ENCODE measurements at regions not wholly inside any gene's neighbourhood (a gene's known extent, or its start where the extent isn't known, plus 50 kb on each side); places are given as distances from the start of the nearest gene placed in this dataset.

GRCh38 chr4:177948853-177949252 lies 506.6 kb upstream of the AGA start:
- Histone ChIP-seq H4K5ac (ENCODE audit: low read length) (no peak overlapping the region), H2AK5ac (ENCODE audit: low read length) (no peak overlapping the region)
- no CpG with 5 or more reads among the region's 4 CpGs for WGBS (ENCODE audit: extremely low coverage, insufficient coverage, low lambda C conversion rate)

GRCh38 chr4:177951026-177951425 lies 508.8 kb upstream of the AGA start:
- H3K9ac ChIP-seq (ENCODE audit: low read length) = no peak overlapping the region
- no peak overlapping the region for H3K4me3 ChIP-seq (ENCODE audit: low read length)
- H4K5ac ChIP-seq (ENCODE audit: low read length) = no peak overlapping the region
- H2BK5ac ChIP-seq (ENCODE audit: low read length) = no peak overlapping the region
- no peaks in the 10 kb centered on the region for H3K27me3 ChIP-seq (ENCODE audit: insufficient read depth, low read length, poor library complexity)
- no peak overlapping the region for H2BK15ac ChIP-seq (replicated peaks; ENCODE audit: low read depth)
- WGBS (ENCODE audit: extremely low coverage, insufficient coverage, low lambda C conversion rate) = no CpG with 5 or more reads among the region's 2 CpGs
- no peaks in the 10 kb centered on the region for H3K4me1 ChIP-seq (ENCODE audit: control insufficient read depth, low read depth, low read length)
- DNase-seq = no peak
- no peak overlapping the region for H3K4me2 ChIP-seq (ENCODE audit: low read length)
- H3K18ac ChIP-seq (ENCODE audit: low read length) = no peak overlapping the region
- H3K79me2 ChIP-seq (ENCODE audit: control insufficient read depth, insufficient read depth, low read length) = no peaks in the 10 kb centered on the region
- H4K8ac ChIP-seq (ENCODE audit: low read depth, low read length) = no peak overlapping the region
- no peaks in the 10 kb centered on the region for H3K36me3 ChIP-seq (ENCODE audit: control insufficient read depth, insufficient read depth, low read length)
- no peak overlapping the region for H3K27ac ChIP-seq (ENCODE audit: low read depth, low read length)
- no peak overlapping the region for H2BK120ac ChIP-seq (ENCODE audit: low read depth, low read length)
- no peak overlapping the region for H3K4ac ChIP-seq (ENCODE audit: low read depth, low read length)
- H3K23ac ChIP-seq (ENCODE audit: low read length) = no peak overlapping the region
- H2AK5ac ChIP-seq (ENCODE audit: low read length) = no peak overlapping the region
- H3K79me1 ChIP-seq (ENCODE audit: low read length) = no peaks in the 10 kb centered on the region
- H3K56ac ChIP-seq (ENCODE audit: low read length) = no peak overlapping the region

More at GRCh38 chr4:177948853-177949252, 506.6 kb upstream of the AGA start:
- H3K23ac ChIP-seq (ENCODE audit: low read length) = no peak overlapping the region
- no peak overlapping the region for H2BK5ac ChIP-seq (ENCODE audit: low read length)
- H3K27ac ChIP-seq (ENCODE audit: low read depth, low read length) = no peak overlapping the region
- no peaks in the 10 kb centered on the region for H3K27me3 ChIP-seq (ENCODE audit: insufficient read depth, low read length, poor library complexity)
- H3K9ac ChIP-seq (ENCODE audit: low read length) = no peak overlapping the region
- H3K18ac ChIP-seq (ENCODE audit: low read length) = no peak overlapping the region
- H3K79me2 ChIP-seq (ENCODE audit: control insufficient read depth, insufficient read depth, low read length) = no peaks in the 10 kb centered on the region
- H2BK120ac ChIP-seq (ENCODE audit: low read depth, low read length) = no peak overlapping the region
- no peak overlapping the region for H3K4me2 ChIP-seq (ENCODE audit: low read length)
- no peak overlapping the region for H3K56ac ChIP-seq (ENCODE audit: low read length)
- H3K4me1 ChIP-seq (ENCODE audit: control insufficient read depth, low read depth, low read length) = no peaks in the 10 kb centered on the region
- no peak overlapping the region for H3K4ac ChIP-seq (ENCODE audit: low read depth, low read length)
- no peaks in the 10 kb centered on the region for H3K36me3 ChIP-seq (ENCODE audit: control insufficient read depth, insufficient read depth, low read length)
- H4K8ac ChIP-seq (ENCODE audit: low read depth, low read length) = no peak overlapping the region
- no peak overlapping the region for H2BK15ac ChIP-seq (replicated peaks; ENCODE audit: low read depth)
- H3K79me1 ChIP-seq (ENCODE audit: low read length) = no peaks in the 10 kb centered on the region
- no peak overlapping the region for H3K4me3 ChIP-seq (ENCODE audit: low read length)
- DNase-seq = no peak

- no CpG with 5 or more reads among the region's 2 CpGs for WGBS (ENCODE audit: extremely low coverage, insufficient coverage, low lambda C conversion rate)
- Histone ChIP-seq H4K5ac (ENCODE audit: low read length) (no peak overlapping the region), H3K4me3 (ENCODE audit: low read length) (no peak overlapping the region)
Measured at GRCh38 chr4:177952723-177953122, 510.5 kb upstream of the AGA start.

GRCh38 chr4:177957596-177958360 lies 515.5 kb upstream of the AGA start:
- Histone ChIP-seq H3K79me2 (ENCODE audit: control insufficient read depth, insufficient read depth, low read length) (no peaks in the 10 kb centered on the region), H2AK5ac (ENCODE audit: low read length) (no peak overlapping the region), H3K23ac (ENCODE audit: low read length) (no peak overlapping the region), H3K4me3 (ENCODE audit: low read length) (no peak overlapping the region), H3K79me1 (ENCODE audit: low read length) (no peaks in the 10 kb centered on the region), H4K8ac (ENCODE audit: low read depth, low read length) (no peak overlapping the region), H3K4ac (ENCODE audit: low read depth, low read length) (no peak overlapping the region), H3K4me2 (ENCODE audit: low read length) (no peak overlapping the region), H4K5ac (ENCODE audit: low read length) (no peak overlapping the region), H2BK120ac (ENCODE audit: low read depth, low read length) (no peak overlapping the region), H3K4me1 (ENCODE audit: control insufficient read depth, low read depth, low read length) (no peaks in the 10 kb centered on the region), H3K36me3 (ENCODE audit: control insufficient read depth, insufficient read depth, low read length) (no peaks in the 10 kb centered on the region), H2BK15ac (replicated peaks; ENCODE audit: low read depth) (no peak overlapping the region), H3K27me3 (ENCODE audit: insufficient read depth, low read length, poor library complexity) (no peaks in the 10 kb centered on the region), H3K27ac (ENCODE audit: low read depth, low read length) (no peak overlapping the region), H3K18ac (ENCODE audit: low read length) (no peak overlapping the region), H3K9ac (ENCODE audit: low read length) (no peak overlapping the region), H2BK5ac (ENCODE audit: low read length) (no peak overlapping the region), H3K56ac (ENCODE audit: low read length) (no peak overlapping the region)
- DNase-seq = no peak
- WGBS (ENCODE audit: extremely low coverage, insufficient coverage, low lambda C conversion rate) = no CpG with 5 or more reads among the region's 5 CpGs

More at GRCh38 chr4:177952723-177953122, 510.5 kb upstream of the AGA start:
- H3K27me3 ChIP-seq (ENCODE audit: insufficient read depth, low read length, poor library complexity) = no peaks in the 10 kb centered on the region
- no peaks in the 10 kb centered on the region for H3K4me1 ChIP-seq (ENCODE audit: control insufficient read depth, low read depth, low read length)
- H3K27ac ChIP-seq (ENCODE audit: low read depth, low read length) = no peak overlapping the region
- no peak overlapping the region for H3K18ac ChIP-seq (ENCODE audit: low read length)
- no peaks in the 10 kb centered on the region for H3K79me2 ChIP-seq (ENCODE audit: control insufficient read depth, insufficient read depth, low read length)
- no peak overlapping the region for H2BK5ac ChIP-seq (ENCODE audit: low read length)
- no peak overlapping the region for H3K4me2 ChIP-seq (ENCODE audit: low read length)
- no peak overlapping the region for H3K4ac ChIP-seq (ENCODE audit: low read depth, low read length)
- H3K36me3 ChIP-seq (ENCODE audit: control insufficient read depth, insufficient read depth, low read length) = no peaks in the 10 kb centered on the region
- no peak overlapping the region for H4K8ac ChIP-seq (ENCODE audit: low read depth, low read length)
- H3K23ac ChIP-seq (ENCODE audit: low read length) = no peak overlapping the region
- H2BK15ac ChIP-seq (replicated peaks; ENCODE audit: low read depth) = no peak overlapping the region
- H3K56ac ChIP-seq (ENCODE audit: low read length) = no peak overlapping the region
- H3K79me1 ChIP-seq (ENCODE audit: low read length) = no peaks in the 10 kb centered on the region
- no peak for DNase-seq
- no peak overlapping the region for H2BK120ac ChIP-seq (ENCODE audit: low read depth, low read length)
- H2AK5ac ChIP-seq (ENCODE audit: low read length) = no peak overlapping the region
- no peak overlapping the region for H3K9ac ChIP-seq (ENCODE audit: low read length)

GRCh38 chr4:177960566-177960965 lies 518.3 kb upstream of the AGA start:
- Histone ChIP-seq H3K27ac (ENCODE audit: low read depth, low read length) (no peak overlapping the region), H4K8ac (ENCODE audit: low read depth, low read length) (no peak overlapping the region), H2BK15ac (replicated peaks; ENCODE audit: low read depth) (no peak overlapping the region), H4K5ac (ENCODE audit: low read length) (no peak overlapping the region), H3K18ac (ENCODE audit: low read length) (no peak overlapping the region), H2BK5ac (ENCODE audit: low read length) (no peak overlapping the region), H3K4ac (ENCODE audit: low read depth, low read length) (no peak overlapping the region), H3K4me3 (ENCODE audit: low read length) (no peak overlapping the region), H3K4me2 (ENCODE audit: low read length) (no peak overlapping the region), H3K23ac (ENCODE audit: low read length) (no peak overlapping the region), H3K27me3 (ENCODE audit: insufficient read depth, low read length, poor library complexity) (no peaks in the 10 kb centered on the region), H3K56ac (ENCODE audit: low read length) (no peak overlapping the region), H3K9ac (ENCODE audit: low read length) (no peak overlapping the region), H2BK120ac (ENCODE audit: low read depth, low read length) (no peak overlapping the region), H2AK5ac (ENCODE audit: low read length) (no peak overlapping the region), H3K36me3 (ENCODE audit: control insufficient read depth, insufficient read depth, low read length) (no peaks in the 10 kb centered on the region), H3K79me1 (ENCODE audit: low read length) (no peaks in the 10 kb centered on the region), H3K79me2 (ENCODE audit: control insufficient read depth, insufficient read depth, low read length) (no peaks in the 10 kb centered on the region), H3K4me1 (ENCODE audit: control insufficient read depth, low read depth, low read length) (no peaks in the 10 kb centered on the region)
- WGBS (ENCODE audit: extremely low coverage, insufficient coverage, low lambda C conversion rate) = no CpG with 5 or more reads among the region's 2 CpGs
- DNase-seq = no peak

Measured in mesendoderm (in vitro differentiated cells).